G401.6 (cell line): ENCODE measurements at regions not wholly inside any gene's neighbourhood (a gene's known extent, or its start where the extent isn't known, plus 50 kb on each side); places are given as distances from the start of the nearest gene placed in this dataset.

Experiments used
- FAIRE-seq: peaks from 2 replicates; lab custom pipeline; 2012; peaks lifted over from hg19 to GRCh38; lab: Jason Lieb, UNC

- no peak for FAIRE-seq
These were observed 652.2 kb upstream of the PCDH20 start for GRCh38 chr13:62067821-62068220.

DNA sequence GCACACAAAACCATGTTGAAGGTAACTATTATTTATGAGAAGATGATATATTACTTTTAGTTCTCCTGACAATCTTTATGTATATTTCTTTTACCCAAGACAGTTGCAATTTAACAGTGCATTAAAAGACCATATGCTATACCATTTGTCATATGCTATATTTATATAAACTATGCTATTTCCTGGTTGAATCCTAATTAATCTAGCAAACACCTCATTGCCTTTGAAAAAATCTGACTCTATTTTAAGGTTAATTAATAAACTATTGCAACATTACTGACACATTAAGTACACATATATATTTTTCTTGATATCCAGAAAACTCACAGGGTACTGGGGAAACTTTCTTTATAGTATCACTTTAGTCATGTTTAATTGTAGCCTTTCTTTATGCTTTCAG, 649.4 kb upstream of the PCDH20 start:
- FAIRE-seq = peak; percentile 3

DNA sequence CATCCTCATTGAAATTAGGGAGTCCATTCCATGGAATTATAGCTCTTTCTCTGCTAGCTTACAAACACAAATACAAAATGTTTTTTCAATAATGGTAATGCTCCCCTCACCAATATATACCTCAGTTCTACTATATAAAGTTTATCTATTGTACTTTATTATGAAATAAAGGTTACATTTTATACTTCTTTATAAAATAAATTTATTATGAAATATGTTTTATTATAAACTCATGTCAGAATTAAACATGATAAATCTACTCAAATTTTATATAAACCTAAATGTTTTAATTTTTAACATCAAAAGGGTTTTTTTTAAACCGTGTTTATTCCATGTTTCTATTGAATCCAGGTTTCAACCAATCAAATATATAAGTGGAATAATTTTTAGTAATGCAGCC, 646.1 kb upstream of the PCDH20 start:
- no peak for FAIRE-seq

- no peak for FAIRE-seq
These were observed 644.9 kb upstream of the PCDH20 start for GRCh38 chr13:62060570-62060969.

GRCh38 chr13:62057286-62057685, 641.6 kb upstream of the PCDH20 start:
- no peak for FAIRE-seq

DNA sequence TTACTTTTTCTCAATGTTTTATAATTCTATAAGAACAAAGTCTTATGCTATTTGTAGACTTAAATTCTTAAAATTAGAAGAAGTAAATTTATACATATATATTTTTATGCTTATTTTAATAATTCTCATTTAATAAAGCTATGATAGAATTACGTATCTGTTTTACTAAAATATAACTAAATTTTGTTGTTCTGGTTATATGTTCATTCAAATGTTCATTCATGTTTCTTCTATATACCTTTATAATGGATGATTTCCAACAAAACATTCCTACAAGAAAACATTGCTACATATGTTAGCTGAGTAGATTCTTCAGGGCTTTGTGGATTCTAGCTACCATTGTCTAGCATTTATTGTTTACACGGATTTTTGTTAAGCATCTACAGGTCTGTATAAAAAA, 634.3 kb upstream of the PCDH20 start:
- peak; percentile 89 for FAIRE-seq

GRCh38 chr13:62046512-62046911, 630.9 kb upstream of the PCDH20 start:
- no peak for FAIRE-seq

DNA sequence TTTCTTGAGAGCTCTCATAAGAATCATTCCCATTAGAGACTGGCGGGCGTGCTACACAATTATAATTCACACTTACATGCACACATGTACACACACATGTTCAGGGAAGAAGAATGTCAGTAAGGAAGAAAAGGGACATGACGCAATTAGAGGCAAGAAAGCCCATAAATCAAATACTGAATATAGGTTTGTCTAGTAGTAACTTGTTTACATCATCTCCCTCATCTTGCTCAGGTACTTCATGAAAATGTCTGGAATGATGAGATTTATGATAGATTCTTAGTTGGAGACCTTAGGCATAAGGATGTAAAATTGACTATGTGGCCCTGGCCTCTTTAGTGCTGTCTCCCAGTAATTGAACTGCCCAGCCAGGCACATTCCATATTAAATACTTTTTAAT, 628.0 kb upstream of the PCDH20 start:
- no peak for FAIRE-seq

- FAIRE-seq = no peak
These were observed 625.2 kb upstream of the PCDH20 start for GRCh38 chr13:62040806-62041205.

- no peak for FAIRE-seq
These were observed 624.4 kb upstream of the PCDH20 start for GRCh38 chr13:62040078-62040477.

DNA sequence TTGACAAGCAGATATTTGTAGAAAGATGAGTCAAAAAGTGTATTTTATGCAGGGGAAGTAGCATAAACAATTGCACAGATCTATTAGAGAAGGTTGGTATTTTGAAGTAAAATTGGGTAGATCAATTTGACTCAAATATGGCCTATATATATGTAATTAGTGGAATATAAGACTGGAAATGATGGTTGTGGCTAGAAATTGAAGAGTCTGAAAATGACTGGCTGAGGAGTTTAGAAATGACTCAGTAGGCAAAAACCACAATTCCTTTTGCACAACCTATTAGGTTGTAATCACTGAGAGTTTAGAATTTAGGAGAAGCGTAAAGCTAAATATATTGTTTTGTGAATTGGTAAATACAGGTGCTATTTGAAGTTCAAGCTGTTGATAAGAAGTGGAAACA, 622.6 kb upstream of the PCDH20 start:
- no peak for FAIRE-seq

DNA sequence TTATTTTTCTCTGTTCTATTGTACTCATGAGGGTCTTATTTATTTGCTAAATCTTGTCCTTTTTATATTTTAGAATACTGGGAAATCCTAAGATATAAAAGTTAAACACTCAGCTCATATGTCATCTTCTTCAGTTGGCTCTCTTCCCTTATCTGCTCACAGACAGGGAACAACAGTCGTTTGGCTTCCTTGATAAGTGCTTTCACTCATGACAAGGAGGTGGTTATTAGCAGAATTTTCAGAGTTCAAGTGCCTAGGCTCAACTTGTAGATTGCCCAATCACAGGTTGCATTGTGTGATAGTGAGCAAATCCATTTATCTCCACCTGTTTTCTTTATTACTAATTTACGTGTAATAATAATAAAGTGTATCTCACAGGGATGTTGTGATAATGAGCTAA, 620.3 kb upstream of the PCDH20 start:
- FAIRE-seq = no peak

- no peak for FAIRE-seq
These were observed 618.3 kb upstream of the PCDH20 start for GRCh38 chr13:62033934-62034333.

DNA sequence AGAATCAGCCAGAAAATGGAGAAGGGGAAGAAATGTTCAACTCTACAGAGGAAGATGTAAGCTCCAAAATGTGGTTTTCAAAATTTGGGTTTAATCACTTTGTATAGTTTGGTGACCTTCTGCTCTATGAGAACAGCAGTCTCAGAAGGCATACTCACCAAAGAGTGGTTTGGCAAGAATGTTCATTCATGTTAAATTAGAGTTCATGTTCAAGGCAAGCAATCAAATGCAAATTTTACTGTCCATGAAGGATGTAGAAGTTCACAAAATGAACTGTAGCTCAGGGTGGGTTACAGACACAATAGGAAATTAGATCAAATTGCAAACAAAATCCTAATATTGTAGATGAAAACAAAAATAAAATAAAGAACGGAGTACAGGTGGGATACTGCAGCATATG, 606.7 kb upstream of the PCDH20 start:
- no peak for FAIRE-seq

DNA sequence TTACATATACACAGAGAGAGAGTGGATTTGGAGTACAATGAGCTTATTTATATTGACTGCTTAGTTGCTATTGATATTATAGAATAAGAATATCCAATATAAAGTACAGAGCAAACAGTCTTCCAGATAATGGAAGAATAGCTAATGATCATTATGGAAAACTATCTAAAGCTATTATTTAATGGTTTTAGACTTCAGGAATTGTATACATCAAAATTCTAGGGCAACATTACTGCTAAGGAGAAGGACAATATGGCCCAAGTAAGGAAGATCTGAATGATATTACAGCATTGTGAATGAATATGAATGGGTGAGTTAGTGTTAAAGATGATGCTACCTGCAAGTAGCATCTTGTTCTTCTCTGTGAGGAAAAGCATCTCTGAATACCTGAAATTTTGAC, 604.2 kb upstream of the PCDH20 start:
- FAIRE-seq = no peak

DNA sequence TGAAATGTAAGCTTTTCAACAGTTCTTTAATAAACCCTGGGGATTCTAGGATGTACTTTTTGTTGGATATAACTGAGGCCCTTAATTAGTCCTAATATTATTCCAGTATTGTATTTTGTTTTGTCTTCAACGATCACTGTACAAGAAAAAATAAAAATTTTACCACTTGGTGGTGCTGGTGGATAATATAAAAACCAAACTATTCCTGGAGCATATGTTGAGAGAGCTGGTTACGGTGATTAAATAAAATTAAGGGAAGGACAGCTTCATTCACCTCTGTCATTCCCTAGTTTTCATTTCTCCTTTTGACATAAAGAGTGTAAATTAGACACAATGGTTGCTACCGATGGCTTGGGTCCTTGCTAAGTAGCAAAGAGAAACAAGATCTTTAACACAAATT, 598.6 kb upstream of the PCDH20 start:
- FAIRE-seq = peak; percentile 97

DNA sequence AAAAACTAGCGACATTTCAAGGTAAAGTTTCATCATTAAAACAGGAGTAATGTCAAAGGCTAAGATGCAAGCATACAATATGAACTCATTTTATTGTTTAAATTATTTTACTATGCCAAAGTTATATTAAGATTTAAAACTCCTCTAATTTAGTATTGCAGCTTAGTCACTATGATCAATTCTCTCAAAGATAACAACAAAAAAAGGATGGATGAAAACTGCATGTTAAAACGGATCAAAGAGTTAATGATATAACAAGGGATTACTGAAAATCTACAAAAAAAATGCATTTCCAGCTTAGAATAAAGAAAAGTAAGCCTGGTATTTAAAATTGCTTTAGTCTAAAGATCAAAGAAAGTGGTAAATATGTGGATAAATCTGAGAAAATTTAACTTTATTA, 587.8 kb upstream of the PCDH20 start:
- FAIRE-seq = peak; percentile 19

GRCh38 chr13:61994174-61994573, 578.5 kb upstream of the PCDH20 start:
- FAIRE-seq = no peak

- FAIRE-seq = no peak
These were observed 574.3 kb upstream of the PCDH20 start for GRCh38 chr13:61989978-61990377.

DNA sequence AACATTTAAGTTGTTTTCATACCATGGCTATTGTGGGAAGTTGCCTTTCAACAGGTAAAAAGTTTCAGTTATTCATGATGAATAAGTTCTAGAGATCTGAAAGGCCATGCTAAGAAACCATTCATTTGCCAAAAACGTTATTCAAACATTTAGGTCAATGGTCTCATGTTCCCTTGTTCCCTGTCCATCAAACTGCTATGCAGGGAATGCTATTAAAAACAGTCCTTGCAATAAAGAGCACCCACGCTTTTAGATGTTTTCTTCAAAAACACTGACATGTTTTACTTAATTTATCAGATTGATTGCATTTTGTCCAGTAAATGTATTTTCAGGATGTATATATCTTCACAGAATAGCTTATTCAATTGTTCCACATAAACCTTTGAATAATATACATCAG, 573.2 kb upstream of the PCDH20 start:
- no peak for FAIRE-seq

DNA sequence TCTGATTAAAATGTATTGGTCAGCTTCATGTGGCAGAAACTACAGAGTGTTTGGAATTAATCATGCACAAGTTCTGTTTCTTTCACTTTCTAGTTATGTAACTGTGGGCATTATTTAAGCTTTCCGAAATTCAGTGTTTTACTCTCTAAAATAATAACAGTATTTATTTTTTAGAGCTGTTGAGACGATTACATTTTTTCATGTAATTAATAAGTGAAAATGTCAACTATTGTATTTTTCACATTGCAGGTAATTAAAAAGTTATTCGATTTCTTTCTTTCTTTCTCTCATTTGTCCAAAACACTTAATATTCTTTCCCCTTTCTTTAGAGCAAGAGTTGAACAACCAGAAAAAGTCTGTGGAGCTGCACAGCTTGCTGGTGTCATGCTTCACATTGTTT, 559.4 kb upstream of the PCDH20 start:
- FAIRE-seq = no peak

- no peak for FAIRE-seq
These were observed 550.1 kb upstream of the PCDH20 start for GRCh38 chr13:61965756-61966155.

DNA sequence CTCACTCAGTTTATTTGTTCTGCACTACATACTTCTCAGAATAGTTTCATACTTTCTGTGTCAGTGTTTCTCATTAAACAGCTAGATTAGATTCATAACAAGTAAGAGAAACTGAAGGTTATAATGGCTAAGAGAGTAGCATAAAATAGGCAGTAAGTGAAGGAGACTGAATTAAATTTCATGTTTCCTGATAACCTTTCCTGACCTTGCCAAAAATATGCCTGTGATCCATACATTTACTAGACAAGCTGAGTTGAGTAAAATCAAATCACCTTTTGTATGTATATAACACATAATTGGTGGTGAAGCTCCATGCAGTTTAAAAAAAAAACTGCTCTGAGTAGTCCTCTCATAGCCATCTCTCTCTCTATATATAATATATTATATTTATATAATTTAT, 545.3 kb upstream of the PCDH20 start:
- no peak for FAIRE-seq

DNA sequence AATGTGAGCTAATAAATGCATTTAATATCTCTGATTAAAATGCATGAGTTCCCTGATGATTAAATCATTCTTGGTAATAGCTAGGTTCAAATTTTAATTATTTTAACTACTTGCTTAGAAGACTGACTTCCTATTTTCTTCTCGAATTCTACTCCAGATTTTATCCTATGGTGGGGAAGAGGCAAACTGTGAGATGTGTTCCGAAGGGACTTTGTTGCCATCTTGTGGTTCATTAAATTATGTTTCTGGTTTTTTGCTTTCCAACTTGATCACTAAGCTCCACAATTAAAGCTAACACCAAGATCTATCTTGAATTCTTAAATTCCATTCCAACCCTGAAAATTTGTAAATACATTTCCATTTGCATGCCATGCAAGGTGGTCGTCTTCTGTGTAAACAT, 538.4 kb upstream of the PCDH20 start:
- peak; percentile 95 for FAIRE-seq

DNA sequence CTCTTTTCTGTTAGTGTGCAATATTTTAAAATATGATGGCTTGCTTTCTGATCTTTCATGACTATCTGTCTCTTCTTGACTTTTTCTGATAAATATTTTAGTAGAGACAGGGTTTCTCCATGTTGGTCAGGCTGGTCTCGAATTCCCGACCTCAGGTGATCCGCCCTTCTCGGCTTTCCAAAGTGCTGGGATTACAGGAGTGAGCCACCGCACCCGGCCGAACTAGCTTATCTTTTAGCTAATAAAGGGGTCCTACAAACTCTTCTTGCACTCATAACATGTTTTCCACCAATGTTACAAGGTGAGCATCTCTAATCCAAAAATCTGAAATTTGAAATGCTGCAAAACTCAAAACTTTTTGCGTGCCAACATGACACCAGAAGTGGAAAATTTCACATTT, 535.2 kb upstream of the PCDH20 start:
- FAIRE-seq = no peak
